Left kidney (tissue), 1 donor: ENCODE measurements at regions not wholly inside any gene's neighbourhood (a gene's known extent, or its start where the extent isn't known, plus 50 kb on each side); places are given as distances from the start of the nearest gene placed in this dataset.
A peak's percentile ranks its signal among the peaks of the same experiment; 100 is the strongest.

Experiments used
- DNase-seq: peaks from one replicate; pipeline ENCODE4 v3.0.0-alpha.2; 2013

DNA sequence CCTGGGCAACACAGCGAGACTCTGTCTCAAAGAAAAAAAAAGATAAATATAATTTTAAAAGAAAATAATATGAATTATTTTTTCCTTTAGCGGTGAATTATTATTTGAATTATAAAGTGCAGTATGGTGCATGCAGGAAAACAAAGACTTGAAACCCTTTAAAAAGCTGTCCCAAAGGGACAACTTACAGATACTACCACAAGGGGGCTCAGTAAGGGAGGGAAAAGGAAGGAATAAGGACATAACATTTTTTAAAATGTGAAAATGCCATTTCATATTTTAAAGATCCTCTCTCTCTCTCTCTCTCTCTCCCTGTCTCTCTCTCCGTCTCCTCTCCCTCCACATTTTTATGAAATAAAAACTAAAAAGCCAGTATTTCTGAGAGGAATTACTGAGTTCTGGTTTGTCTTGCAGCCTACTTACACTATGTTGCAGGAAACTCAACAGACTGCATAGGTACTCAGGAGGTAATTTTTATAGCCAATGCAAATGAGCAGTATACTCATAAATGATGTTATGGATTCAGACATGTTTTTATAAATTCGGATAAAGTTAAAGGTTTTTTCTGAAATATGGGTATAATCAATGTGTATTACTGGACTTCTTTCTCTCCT, 455.0 kb upstream of the GJE1 start:
- DNase-seq, result peak; percentile 20

DNA sequence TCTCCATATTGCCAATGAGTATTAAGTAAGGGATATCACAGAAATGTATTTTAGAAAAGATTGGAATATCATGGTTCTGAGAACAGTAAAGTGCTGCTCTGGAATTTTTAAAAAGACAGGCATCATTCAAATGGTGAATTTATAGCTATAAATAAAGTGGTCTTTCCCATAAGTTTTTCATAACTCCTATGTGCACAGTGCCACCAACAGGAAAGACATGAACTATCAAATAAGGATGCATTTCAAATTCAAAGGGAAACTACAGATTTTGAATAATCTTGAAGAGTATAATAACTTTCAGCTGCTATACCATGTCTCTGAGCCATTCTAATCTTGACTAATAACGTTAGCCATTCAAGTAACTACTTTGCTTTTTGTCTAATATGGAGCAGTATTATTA, 456.8 kb upstream of the GJE1 start:
- no peak for DNase-seq

DNA sequence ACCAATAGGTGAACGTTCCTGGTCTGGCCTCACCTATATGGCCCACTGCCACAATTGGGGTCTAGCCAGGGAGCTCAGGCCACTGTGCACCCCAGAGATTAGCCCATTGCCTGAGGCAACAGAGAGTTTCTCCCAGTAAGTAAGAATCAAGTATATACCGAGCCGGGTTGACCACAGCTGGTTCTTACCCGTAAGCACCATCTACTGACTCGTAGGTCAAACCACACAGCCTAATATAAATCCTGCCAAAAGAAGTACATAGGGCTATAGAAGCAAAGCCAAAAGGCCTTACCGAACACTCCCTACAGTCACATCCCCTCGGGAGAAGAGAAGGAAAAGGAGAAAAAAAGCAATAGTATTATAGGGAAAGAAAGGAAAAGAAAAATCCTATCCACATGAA, 463.6 kb upstream of the GJE1 start:
- DNase-seq, result no peak

DNA sequence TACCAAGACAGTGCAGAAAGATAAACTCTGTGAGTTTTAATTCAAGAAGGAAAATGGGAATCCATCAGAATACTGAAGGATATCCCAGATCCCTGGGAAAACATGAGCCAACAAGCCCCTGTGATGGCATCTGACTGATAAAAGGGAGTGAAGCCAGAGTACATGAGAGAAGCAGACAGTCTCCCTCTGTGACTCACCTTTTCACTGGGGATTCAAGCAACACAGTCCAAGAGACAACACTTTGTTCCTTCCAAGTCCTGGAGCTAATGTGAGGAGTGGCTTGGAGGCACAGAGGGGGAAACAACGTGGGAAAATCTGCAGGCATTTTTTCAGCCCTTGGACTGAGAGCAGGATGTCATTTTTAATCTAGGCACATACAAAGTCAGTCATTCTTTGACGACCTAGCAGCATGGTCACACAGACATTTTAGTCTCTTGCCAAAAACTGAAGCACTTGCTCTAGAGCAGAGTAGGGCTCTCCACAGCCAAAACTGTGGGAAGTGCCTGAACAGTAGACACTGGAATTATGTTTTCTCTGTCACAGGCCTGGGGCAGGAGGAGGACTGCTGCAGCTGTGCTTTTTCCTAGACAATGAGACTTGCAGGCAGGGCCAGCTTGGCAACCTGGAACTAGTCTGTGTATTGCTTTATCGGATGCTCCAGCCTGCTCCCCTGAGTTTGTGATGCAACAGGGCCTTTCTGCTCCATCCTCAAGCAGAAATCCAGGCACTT, 465.0 kb upstream of the GJE1 start:
- DNase-seq, result no peak

DNA sequence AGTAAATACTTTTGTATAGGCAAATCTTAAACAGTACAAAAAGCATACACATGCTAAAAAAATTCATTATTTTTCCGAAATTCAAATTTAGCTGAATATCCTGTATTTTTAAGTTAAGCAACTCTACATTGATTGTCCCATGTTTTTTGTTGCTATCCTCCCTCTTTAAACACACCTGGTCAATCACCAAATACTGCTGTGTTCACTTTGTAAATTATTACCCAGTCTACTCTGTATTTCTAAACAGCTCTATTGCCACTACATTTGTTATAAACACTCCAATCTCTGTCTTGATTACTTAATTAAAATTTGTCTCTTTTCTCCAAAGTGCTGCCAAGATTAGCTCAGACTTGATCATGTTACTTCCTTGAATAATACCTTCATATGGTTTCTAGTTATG, 466.5 kb upstream of the GJE1 start:
- no peak for DNase-seq

DNA sequence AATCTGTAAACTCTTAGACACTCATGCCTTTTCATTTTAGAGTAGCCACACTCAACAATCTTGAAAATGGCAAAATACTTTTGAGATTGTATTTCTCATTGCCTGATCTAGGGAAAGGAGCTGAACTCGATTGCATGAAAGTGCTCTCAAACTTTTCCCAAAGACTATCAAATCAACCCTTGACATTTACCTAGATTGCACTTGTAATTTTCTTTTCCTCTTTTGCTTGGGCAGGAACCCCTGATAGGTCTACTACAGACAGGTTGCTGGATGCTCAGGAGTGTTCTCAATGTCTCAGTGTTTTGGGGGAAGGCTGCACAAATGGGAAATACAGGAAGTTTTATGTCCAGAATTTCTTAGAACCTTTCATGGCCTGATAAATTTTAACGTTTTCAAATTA, 468.0 kb upstream of the GJE1 start:
- no peak for DNase-seq

DNA sequence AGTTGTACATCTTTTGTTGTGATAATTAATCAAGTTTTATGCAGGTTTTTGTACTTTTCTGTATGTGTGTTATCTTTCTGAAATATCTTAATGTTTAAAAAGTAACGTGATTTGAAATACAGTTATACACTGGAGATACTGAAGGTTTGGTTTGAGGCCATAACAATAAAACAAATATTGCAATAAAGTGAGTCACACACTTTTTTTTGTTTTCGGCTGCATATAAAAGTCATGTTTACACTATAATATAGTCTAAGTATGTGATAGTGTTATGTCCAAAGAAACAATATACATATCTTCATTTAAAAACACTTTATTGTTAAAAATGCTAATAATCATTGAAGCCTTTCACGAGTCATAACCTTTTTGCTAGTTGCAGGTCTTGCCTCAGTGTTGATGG, 473.1 kb upstream of the GJE1 start:
- DNase-seq, result no peak

DNA sequence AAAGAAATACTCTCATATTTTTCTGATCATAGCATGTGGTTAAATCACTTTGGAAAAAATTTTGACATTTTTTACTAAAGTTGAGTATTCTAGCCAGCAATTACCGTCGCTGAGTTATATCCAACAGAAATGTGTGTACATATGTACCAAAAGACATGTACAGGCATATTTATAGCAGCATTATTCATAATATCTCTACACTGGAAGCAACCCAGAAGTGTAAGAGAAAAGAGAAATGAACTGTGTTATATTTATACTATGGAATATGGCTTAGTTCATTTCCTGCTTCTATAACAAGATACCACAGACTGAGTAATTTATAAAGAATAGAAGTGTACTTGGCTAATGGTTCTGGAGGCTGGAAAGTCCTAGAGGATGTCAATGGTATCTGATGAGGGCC, 474.0 kb upstream of the GJE1 start:
- DNase-seq, result no peak

DNA sequence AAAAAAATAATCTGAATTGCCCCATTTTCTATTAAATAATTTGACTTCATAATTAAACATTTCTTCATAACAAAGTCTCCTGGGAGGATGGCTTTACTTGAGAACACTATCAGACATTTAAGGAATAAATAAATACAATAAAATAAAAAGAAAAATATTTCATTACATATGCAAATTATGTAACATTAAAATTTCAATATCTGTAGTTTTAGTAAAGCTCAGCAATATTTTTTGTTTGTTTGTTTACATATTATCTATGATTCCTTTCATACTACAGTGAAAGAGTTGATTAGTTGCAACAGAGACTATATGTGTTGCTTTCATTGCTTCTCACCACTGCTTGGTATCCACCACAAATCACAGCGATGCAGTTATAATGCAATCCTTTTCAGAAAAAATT, 474.9 kb upstream of the GJE1 start:
- no peak for DNase-seq

DNA sequence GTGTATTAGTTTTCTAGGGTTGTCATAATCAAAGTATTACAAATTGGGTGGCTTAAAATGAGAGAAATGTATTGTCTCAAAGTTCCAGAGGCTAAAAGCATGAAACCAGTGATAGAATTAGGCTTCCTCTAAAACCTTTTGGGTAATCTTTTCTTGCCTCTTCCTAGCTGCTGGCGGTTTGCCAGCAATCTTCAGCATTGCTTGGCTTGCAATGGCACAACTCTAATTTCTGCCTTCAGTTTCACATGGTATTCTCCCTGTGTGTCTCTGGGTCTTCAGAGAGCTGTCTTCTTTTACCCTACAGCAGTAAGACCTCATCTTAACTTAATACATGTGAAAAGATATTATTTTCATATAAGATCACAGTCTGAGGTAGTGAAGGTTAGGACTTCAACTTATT, 479.1 kb upstream of the GJE1 start:
- no peak for DNase-seq

DNA sequence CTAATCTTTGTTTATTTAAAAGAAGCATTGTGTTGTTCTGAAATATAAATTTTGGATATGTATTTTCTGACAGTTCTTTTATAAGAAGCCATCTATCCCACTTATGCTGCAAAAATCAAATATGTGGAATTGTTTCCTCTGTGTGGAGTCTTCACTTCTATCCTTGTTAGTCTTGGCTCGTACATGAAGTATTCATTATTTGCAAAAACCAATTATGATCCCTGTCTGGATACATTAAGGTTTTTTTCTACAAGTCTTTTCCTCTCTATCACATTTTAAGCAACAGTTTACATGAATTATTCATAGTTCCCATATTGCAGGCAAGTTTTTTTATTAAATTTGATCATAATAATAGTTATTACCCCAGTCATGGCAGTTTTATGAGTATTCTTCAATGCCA, 490.8 kb upstream of the GJE1 start:
- DNase-seq, result no peak

DNA sequence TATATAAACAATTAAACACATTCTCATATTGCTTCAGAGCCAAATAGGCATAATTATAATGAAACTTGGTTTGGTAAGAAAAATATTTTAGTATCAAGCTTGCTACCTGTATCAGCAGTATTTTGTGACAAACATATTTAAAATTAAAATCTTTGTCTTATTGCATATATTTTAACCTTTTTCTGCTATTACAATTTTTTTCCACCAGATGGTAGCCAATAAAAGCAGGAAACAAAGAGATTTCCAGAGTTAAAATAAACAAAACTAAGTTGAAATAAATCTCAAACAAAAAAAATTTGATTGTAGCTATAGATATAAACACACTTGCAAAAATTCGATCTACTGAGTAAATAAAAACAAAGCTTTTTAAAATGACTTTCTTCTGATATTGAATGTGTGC, 491.3 kb upstream of the GJE1 start:
- DNase-seq, result no peak

DNA sequence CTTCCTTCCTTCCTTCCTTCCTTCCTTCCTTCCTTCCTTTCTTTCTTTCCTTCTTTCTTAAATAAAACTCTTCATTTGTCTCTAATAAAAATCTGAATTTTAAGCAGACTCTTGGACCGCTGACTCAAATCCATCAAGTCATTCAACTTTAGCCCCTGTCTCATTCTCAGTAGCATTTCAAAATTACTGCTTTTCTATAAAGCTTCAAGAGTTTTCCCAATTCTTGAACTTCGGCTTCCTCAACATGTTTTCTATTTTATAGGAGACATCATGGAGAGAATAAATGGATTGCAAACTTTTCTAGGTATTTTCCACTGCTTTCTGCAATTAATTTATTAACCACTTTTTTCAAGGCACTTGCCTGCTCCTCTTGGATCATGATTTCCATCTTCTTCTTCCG, 497.1 kb upstream of the GJE1 start:
- DNase-seq, result no peak

DNA sequence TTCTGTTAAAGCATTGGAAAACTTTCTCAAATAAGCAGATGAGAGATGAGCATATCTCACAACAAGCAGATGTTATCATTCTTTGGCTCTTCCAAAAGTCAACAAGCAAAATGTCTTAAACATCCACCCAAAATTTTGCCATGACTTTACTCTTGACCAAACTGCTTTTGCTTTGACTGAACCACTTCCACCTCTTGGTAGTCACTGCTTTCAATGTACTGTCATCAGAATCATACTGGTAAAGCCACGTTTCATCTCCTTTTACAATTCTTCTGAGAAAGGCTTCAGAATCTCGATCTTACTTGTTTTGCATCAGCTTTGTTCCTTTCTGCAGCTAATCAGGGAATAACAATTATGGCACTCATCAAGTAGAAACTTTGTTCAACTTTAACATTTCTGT, 498.5 kb upstream of the GJE1 start:
- DNase-seq, result no peak

DNA sequence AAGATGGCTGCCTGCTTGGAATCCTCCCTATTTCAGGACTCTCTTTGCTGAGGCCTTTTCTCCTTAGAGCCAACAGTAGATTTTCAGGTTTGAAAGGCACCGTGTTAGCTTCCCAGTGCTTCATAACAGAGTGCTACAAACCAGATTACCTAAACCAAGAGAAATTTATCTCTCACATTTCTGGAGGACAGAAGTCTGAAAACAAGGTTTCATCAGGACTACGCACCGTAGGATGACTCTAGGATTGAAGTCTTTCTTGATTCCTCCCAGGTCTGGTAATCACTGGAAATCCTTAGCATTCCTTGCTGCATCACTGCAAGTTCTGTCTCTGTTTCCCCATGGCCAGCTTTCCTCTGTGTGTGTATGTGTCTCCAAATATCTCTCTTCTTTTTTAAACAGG, 508.4 kb upstream of the GJE1 start:
- no peak for DNase-seq

DNA sequence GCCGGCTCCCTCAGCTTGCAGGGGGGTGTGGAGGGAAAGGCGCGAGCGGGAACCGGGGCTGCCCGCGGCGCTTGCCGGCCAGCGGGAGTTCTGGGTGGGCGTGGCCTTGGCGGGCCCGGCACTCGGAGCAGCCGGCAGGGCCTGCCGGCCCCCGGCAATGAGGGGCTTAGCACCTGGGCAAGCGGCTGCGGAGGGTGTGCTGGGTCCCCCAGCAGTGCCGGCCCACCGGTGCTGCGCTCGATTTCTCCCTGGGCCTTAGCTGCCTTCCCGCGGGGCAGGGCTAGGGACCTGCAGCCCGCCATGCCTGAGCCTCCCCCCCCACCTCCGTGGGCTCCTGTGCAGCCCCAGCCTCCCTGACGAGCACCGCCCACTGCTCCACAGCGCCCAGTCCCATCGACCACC, 514.5 kb upstream of the GJE1 start:
- no peak for DNase-seq

DNA sequence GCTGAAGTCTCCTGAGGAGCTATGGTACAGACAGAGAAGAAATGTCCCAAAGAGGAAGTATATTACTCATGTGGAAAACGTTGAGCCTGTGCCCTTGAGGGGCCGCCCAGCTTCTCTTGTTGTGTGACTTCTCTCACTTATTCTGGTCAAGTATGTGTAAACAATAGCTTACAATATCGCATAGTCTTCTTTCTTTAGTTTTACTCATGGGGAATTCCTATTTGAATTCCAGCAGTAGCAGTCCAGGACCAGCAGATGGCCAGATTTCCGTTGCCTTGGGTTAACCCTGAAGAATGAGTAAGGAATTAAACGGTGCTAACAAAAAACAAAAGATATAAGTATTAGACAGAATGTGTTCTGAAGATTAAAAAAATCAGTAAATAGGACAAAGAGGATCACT, 522.0 kb upstream of the GJE1 start:
- no peak for DNase-seq

DNA sequence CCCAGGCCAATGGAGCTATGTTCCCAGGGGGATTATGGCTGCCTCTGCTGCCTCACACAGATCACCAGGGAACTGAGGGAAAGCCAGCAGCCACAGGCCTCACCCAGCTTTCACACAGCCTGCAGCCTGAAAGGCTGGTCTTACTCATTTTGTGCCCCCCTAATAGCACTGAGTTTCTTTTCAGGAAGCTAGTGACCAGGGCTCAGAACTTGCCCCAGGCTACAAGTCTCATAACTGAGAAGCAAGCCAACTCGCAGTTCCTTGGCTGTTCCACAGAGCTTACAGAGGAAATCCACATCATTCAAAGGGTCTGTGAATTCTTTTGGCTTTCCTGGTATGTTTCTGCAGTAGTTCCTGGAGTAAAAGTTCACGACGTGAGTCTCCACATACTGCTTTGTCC, 524.8 kb upstream of the GJE1 start:
- no peak for DNase-seq

DNA sequence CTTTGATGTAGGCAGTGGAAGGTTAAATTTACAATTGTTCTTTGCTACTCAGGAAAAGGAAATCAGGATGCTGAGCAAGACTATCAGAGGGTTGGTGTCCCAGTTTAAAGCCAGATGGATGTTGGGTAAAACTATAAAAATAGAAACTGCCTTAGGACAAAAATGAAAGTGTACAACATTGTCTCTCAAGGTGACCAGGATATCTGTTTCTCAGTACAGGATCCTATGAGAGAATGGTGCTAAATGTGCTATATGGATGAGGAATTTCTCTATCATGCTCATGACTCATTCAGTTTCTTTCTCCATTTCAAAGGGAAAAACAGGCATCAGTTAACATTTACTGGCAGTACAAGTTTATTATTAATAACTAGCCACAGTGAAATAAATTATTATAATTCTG, 534.2 kb upstream of the GJE1 start:
- no peak for DNase-seq

DNA sequence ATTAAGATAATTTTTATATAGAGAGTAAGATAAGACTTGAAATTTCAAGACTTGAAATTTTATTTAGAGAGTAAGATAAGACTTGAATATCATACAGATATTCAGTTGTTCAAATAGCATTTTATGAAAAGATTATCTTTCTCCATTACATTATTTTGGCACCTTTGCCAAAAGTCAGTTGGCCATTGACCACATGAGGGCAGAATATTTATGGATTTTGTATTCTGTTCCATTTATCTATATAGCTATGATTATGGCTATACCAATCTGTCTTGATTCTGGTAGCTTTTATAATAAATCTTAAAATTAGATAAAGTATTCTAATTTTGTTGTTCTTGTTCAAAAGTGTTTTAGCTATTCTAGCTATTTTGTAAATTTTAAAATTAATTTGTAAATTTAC, 537.9 kb upstream of the GJE1 start:
- no peak for DNase-seq

DNA sequence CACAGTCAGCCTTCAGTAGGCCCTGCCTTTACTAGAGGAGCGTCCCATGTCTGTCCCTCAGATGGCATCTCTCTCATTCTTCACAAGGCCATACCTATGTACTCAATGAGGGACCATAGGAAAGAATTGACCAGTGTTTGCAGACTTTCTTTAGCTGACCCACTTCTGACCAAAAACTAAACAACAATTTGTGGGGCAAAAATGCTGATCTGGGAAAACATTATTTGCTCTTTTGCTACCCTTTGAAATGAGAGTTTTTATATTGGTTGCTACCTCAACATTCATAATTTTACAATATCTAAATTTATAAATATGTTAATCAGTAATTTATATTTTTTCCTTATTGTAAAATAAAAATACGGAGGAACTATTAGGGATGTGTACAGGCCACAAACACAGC, 539.4 kb upstream of the GJE1 start:
- DNase-seq, result no peak

DNA sequence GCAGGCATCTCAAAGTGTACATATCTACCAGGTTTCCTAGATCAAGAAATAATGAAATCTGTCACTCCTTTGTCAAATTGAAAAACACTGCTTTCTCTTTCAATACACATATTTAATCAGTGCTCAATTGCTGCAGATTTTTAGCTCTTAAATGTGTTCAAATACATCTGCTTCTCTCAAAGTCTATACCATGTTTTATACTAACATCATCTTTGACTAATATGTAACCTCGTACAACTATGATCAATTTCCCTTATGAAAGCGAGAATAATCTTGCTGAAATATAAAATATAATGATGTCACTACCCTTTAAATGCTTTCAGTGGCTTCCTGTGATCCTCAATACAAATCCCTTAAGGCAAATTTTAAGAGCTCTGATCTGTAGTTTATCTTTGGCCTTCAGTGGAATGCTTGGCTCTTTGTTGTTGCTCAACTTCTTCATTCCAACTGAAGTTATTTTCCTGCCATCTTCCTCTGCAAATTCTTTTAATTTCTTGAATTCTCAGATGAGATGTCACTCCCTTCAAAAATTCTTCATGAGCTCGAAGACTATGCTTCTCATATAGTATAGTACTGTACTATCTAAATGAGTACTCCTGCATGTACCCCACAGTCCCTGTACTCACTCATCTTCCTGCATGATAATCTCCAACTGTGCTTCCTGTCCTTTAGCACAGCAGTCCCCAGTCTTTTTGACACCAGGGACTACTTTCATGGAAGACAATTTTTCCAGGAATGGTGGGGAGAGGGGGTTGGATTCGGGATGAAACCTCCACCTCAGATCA, 545.1 kb upstream of the GJE1 start:
- DNase-seq, result no peak

DNA sequence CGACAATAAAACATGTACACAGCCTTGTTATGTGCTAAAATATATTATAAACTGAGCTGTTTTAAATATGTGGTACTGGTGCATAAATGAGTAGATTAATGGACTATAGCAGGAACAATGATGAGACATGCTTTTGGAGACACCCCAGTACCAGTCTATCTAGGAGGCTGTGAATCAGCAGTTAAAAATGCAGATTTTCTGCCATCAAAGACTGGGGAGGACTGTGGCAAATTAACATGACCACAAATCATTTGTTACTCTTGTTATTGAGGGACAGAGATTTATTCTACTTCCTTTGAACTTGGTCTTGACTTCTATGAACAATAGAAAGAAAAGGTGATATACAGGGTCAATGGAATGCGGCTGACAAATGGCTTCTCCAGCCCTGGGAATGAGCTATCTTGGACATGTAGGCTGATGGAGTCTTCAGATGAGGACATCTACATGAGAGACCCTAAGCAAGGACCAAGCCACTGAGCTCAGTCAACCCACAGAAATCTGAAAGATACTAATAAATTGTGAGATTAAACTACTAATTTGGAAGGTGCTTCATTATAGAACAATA, 551.7 kb upstream of the GJE1 start:
- DNase-seq, result no peak
